Smooth muscle cell (in vitro differentiated cells): ENCODE measurements at regions not wholly inside any gene's neighbourhood (a gene's known extent, or its start where the extent isn't known, plus 50 kb on each side); places are given as distances from the start of the nearest gene placed in this dataset.

Source experiments
- DNase-seq: peaks from one replicate; lab custom pipeline; 2025; ENCODE audit not compliant: unreplicated experiment; lab: John Stamatoyannopoulos, UW
- H2AFZ ChIP-seq: fragments of 200-600 bp; sonication (generic); 2 replicates; pipeline ENCODE4 v1.6.0; 2016; ENCODE audit warnings: antibody characterized with exemption, low read depth, mild to moderate bottlenecking
- H3F3A ChIP-seq: fragments of 200-600 bp; sonication (generic); 2 replicates; pipeline ENCODE4 v1.6.0; 2017; ENCODE audit warnings: antibody characterized with exemption, low read depth
- H3K27ac ChIP-seq: fragments of 200-600 bp; sonication (generic); 2 replicates; pipeline ENCODE4 v1.5.1; 2016; ENCODE audit warnings: low read depth, mild to moderate bottlenecking
- H3K27me3 ChIP-seq: fragments of 200-600 bp; sonication (generic); 2 replicates; pipeline ENCODE4 v1.6.1; 2016; ENCODE audit warnings: low read depth, mild to moderate bottlenecking
- H3K36me3 ChIP-seq: fragments of 200-600 bp; sonication (generic); 2 replicates; pipeline ENCODE4 v1.5.1; 2016; ENCODE audit warnings: low read depth
- H3K4me1 ChIP-seq: fragments of 200-600 bp; sonication (generic); 2 replicates; pipeline ENCODE4 v1.5.1; 2016; ENCODE audit warnings: low read depth
- H3K4me2 ChIP-seq: fragments of 200-600 bp; sonication (generic); 2 replicates; pipeline ENCODE4 v1.6.0; 2016; ENCODE audit warnings: mild to moderate bottlenecking
- H3K4me3 ChIP-seq: fragments of 200-600 bp; sonication (generic); 2 replicates; pipeline ENCODE4 v1.5.1; 2016; ENCODE audit warnings: mild to moderate bottlenecking
- H3K79me2 ChIP-seq: fragments of 200-600 bp; sonication (generic); 2 replicates; pipeline ENCODE4 v1.6.0; 2016; ENCODE audit warnings: low read depth, mild to moderate bottlenecking
- H3K9ac ChIP-seq: fragments of 200-600 bp; sonication (generic); 2 replicates; pipeline ENCODE4 v1.6.0; 2016; ENCODE audit warnings: low read depth
- H3K9me3 ChIP-seq: fragments of 200-600 bp; sonication (generic); replicated peaks from 2 replicates; pipeline ENCODE4 v1.5.1; 2016; ENCODE audit warnings: low read depth
- H4K20me1 ChIP-seq: fragments of 200-600 bp; sonication (generic); 2 replicates; pipeline ENCODE4 v1.6.0; 2016; ENCODE audit warnings: low read depth
- CTCF ChIP-seq: fragments of 200-600 bp; sonication (generic); IDR thresholded peaks from 2 replicates; pipeline ENCODE4 v1.5.1; 2017; ENCODE audit warnings: borderline replicate concordance, mild to moderate bottlenecking, antibody characterized with exemption; ENCODE audit not compliant: insufficient read depth, poor library complexity, severe bottlenecking
- WGBS: methylation state at CpG from one replicate; pipeline ENCODE4 v1.1.7; 2016; ENCODE audit warnings: low lambda C conversion rate; 5-methylcytosine and 5-hydroxymethylcytosine counted together

- H2AFZ ChIP-seq = no peak overlapping the region
- no peaks in the 10 kb centered on the region for H3K9me3 ChIP-seq
- H3K9ac ChIP-seq = no peak overlapping the region
- no peak overlapping the region for H3K4me3 ChIP-seq
- no peaks in the 10 kb centered on the region for H3K36me3 ChIP-seq
- DNase-seq = no peak
- no peaks in the 10 kb centered on the region for H3K27me3 ChIP-seq
- no peaks in the 10 kb centered on the region for H3F3A ChIP-seq
- no peak overlapping the region for H3K27ac ChIP-seq
- TF ChIP-seq CTCF = no peak
- H4K20me1 ChIP-seq = no peaks in the 10 kb centered on the region
- no peak overlapping the region for H3K4me2 ChIP-seq
- WGBS = 89% methylated on average over 5 of the region's 5 CpGs
- no peaks in the 10 kb centered on the region for H3K79me2 ChIP-seq
- no peaks in the 10 kb centered on the region for H3K4me1 ChIP-seq
Observed at GRCh38 chr6:86276056-86276455, 633.4 kb upstream of the SYNCRIP start.

- no peaks in the 10 kb centered on the region for H3K9me3 ChIP-seq
- WGBS = 83% methylated on average over 2 of the region's 2 CpGs
Observed at GRCh38 chr6:86273936-86274335, 631.2 kb upstream of the SYNCRIP start.

DNA sequence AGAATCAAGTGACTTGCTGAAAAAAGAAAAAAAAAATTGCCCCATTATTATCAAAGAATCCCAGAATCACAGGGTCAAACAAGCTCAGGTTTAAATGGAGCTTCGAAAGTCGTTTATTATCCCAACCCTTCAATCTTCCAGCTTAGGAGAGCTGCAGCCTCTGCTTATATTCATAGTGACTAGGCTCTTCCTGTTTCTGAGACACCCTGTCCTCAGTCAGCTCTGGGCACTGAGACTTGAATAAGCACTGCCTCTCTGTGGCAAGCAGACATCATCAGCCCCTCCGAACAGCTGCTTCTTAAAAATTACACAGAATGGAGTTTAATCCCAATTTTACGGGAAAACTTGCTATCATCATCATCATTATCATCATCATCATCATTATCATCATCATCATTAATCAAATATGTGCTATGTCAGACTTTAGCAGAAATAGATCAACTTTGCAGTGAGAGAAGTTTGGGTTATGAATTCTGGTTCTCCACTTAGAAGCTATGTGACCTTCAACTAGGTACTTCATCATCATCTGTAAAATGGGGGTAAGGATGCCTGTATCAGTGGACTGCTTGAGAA lies 614.0 kb upstream of the SYNCRIP start:
- H3K4me1 ChIP-seq = no peaks in the 10 kb centered on the region
- H3K79me2 ChIP-seq = no peaks in the 10 kb centered on the region
- no peaks in the 10 kb centered on the region for H3K27me3 ChIP-seq
- H3K4me3 ChIP-seq = no peak overlapping the region
- no peaks in the 10 kb centered on the region for H3K9me3 ChIP-seq
- H3F3A ChIP-seq = no peaks in the 10 kb centered on the region
- H2AFZ ChIP-seq = no peak overlapping the region
- H3K4me2 ChIP-seq = no peak overlapping the region
- no peak overlapping the region for H3K27ac ChIP-seq
- no peaks in the 10 kb centered on the region for H3K36me3 ChIP-seq
- H4K20me1 ChIP-seq = no peaks in the 10 kb centered on the region
- TF ChIP-seq CTCF = no peak
- no peak overlapping the region for H3K9ac ChIP-seq
- WGBS = 71% methylated on average over 4 of the region's 4 CpGs
- no peak for DNase-seq

More at GRCh38 chr6:86273936-86274335, 631.2 kb upstream of the SYNCRIP start:
- DNase-seq = no peak
- Histone ChIP-seq H3K4me3 (no peak overlapping the region), H3K36me3 (no peaks in the 10 kb centered on the region), H3K27ac (no peak overlapping the region), H3K9ac (no peak overlapping the region), H3K4me1 (no peaks in the 10 kb centered on the region), H3K79me2 (no peaks in the 10 kb centered on the region), H3K4me2 (no peak overlapping the region), H3F3A (no peaks in the 10 kb centered on the region), H4K20me1 (no peaks in the 10 kb centered on the region), H2AFZ (no peak overlapping the region), H3K27me3 (no peaks in the 10 kb centered on the region)
- no peak for TF ChIP-seq CTCF

DNA sequence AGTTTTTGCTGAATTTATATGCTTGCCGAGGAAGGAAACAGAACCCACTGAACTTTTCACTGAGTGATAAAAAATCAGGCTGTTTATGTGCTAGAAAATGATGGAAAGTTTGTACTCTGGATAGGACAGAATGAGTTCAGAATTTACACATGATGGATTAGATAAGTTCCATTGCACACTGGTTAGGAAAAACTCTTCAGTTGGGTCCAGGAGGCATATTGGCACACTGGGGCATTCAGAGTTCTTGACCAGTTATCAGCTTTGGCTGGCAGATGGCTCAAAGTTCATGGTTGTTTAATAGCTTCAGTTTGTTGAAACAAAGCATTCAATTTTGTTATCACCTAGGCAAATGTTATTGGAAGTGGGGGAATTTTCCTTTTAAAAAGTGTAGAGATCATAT lies 613.3 kb upstream of the SYNCRIP start:
- no peak for DNase-seq
- Histone ChIP-seq H3K27ac (no peak overlapping the region), H3K36me3 (no peaks in the 10 kb centered on the region), H3K4me3 (no peak overlapping the region), H3F3A (no peaks in the 10 kb centered on the region), H3K27me3 (no peaks in the 10 kb centered on the region), H3K4me1 (no peaks in the 10 kb centered on the region), H3K79me2 (no peaks in the 10 kb centered on the region), H2AFZ (no peak overlapping the region), H3K4me2 (no peak overlapping the region), H3K9me3 (no peaks in the 10 kb centered on the region), H3K9ac (no peak overlapping the region), H4K20me1 (no peaks in the 10 kb centered on the region)
- no peak for TF ChIP-seq CTCF
- 31% methylated on average over 1 of the region's 1 CpG for WGBS
